ENCODE measurements at regions not wholly inside any gene's neighbourhood (a gene's known extent, or its start where the extent isn't known, plus 50 kb on each side); places are given as distances from the start of the nearest gene placed in this dataset.

- H2BK5ac ChIP-seq (ENCODE audit: low read depth, low read length, poor library complexity, severe bottlenecking) = no peak overlapping the region
- no peaks in the 10 kb centered on the region for H3K9me1 ChIP-seq (ENCODE audit: insufficient read depth, low read length)
- H3K79me1 ChIP-seq (ENCODE audit: low read depth in 1 of 2, low read length in 2 of 2) = no peaks in the 10 kb centered on the region
- H4K8ac ChIP-seq (ENCODE audit: low read depth in 2 of 2, low read length in 2 of 2) = no peak overlapping the region
- DNase-seq (no peak), ATAC-seq (ENCODE audit: low read depth) (no peak)
- dilution Hi-C loops (cut with HindIII; ENCODE audit: low sequenced_read_pairs, unreplicated experiment) = no loop called here
- H3K23ac ChIP-seq (ENCODE audit: low read depth, low read length) = no peak overlapping the region
- H3K4ac ChIP-seq (ENCODE audit: low read depth, low read length) = no peak overlapping the region
- no peak overlapping the region for H3K18ac ChIP-seq (ENCODE audit: low read depth, low read length)
- no peak overlapping the region; the same call in 1 of the 2 replicates for H3K56ac ChIP-seq (ENCODE audit: extremely low read depth, insufficient read depth, low read length)
- peaks cover 10% of the 10 kb centered on the region for H3K4me1 ChIP-seq (ENCODE audit: control insufficient read depth, insufficient read depth, low read length)
- ChIA-PET CTCF (interaction anchor here (1.0 to 1.2 kb wide), 2 partner anchors 8 to 38 kb away, joined by 3 to 6 read pairs; no protein-coding TSS in a partner anchor), POLR2A (ENCODE audit: unreplicated experiment) (interaction anchor here (0.8 kb wide), 1 partner anchor 70 kb away, joined by 4 read pairs; no protein-coding TSS in a partner anchor)
- H3K27ac ChIP-seq (ENCODE audit: insufficient read depth, low read length) = no peak overlapping the region
- intact Hi-C loops (cut with micrococcal nuclease) = no loop called here
- BruUV-seq (replicated peaks) = no TSS peak
- no peak for TF ChIP-seq CHD1 (IDR thresholded peaks at IDR 0.05; ENCODE audit: low read depth, low read length)
- TF ChIP-seq FOS (IDR thresholded peaks at IDR 0.05; ENCODE audit: low read depth, low read length) = no peak
- TF ChIP-seq CTCF (conservative IDR thresholded peaks at IDR 0.05; ENCODE audit: low read depth, low read length) = no peak
- TF ChIP-seq ELK1 (IDR thresholded peaks at IDR 0.05; ENCODE audit: borderline replicate concordance, low read depth, low read length) = no peak
- TF ChIP-seq MXI1 (IDR thresholded peaks at IDR 0.05; ENCODE audit: borderline replicate concordance, low read depth, low read length) = no peak
- TF ChIP-seq CEBPB (IDR thresholded peaks at IDR 0.05; ENCODE audit: low read depth, low read length) = no peak
- TF ChIP-seq, protein P1, sequence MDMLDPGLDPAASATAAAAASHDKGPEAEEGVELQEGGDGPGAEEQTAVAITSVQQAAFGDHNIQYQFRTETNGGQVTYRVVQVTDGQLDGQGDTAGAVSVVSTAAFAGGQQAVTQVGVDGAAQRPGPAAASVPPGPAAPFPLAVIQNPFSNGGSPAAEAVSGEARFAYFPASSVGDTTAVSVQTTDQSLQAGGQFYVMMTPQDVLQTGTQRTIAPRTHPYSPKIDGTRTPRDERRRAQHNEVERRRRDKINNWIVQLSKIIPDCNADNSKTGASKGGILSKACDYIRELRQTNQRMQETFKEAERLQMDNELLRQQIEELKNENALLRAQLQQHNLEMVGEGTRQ (IDR thresholded peaks at IDR 0.05; ENCODE audit: low read depth, low read length) = no peak
- no peak for TF ChIP-seq RAD21 (IDR thresholded peaks at IDR 0.05; ENCODE audit: low read length)
- no peak for TF ChIP-seq BHLHE40 (IDR thresholded peaks at IDR 0.05; ENCODE audit: low read depth, low read length)
- H2AK9ac ChIP-seq (replicated peaks; ENCODE audit: low read depth, low read length, poor library complexity) = no peak overlapping the region
- H4K5ac ChIP-seq (ENCODE audit: low read depth, low read length) = no peak overlapping the region
- H4K91ac ChIP-seq (ENCODE audit: insufficient read depth, low read depth, low read length) = no peak overlapping the region
- no peak overlapping the region for H3K4me3 ChIP-seq (ENCODE audit: insufficient read depth, low read depth, low read length)
- H3K27me3 ChIP-seq (ENCODE audit: control insufficient read depth, insufficient read depth, low read length) = no peaks in the 10 kb centered on the region
- H3K9ac ChIP-seq (ENCODE audit: low read depth, low read length) = no peak overlapping the region
- H3K4me2 ChIP-seq (ENCODE audit: low read depth, low read length) = no peak overlapping the region
- no peaks in the 10 kb centered on the region for H3K36me3 ChIP-seq (ENCODE audit: control insufficient read depth, insufficient read depth, low read length)
- H3K14ac ChIP-seq (replicated peaks; ENCODE audit: low read depth, low read length) = no peak overlapping the region
- H2BK120ac ChIP-seq (ENCODE audit: low read depth, low read length) = no peak overlapping the region
- no peak overlapping the region for H2AK5ac ChIP-seq (ENCODE audit: low read depth, low read length)
- H2AFZ ChIP-seq (replicated peaks; ENCODE audit: low read length, poor library complexity) = peak overlapping the region; percentile 19
- H4K20me1 ChIP-seq (ENCODE audit: insufficient read depth, low read length) = no peaks in the 10 kb centered on the region
- in situ Hi-C loops (cut with MboI; ENCODE audit: low sequenced_read_pairs) = no loop called here
- 0 out of 3 replicates have a peak overlapping the region, but pooled peaks have one; percentile 13 for H2BK15ac ChIP-seq (ENCODE audit: low read depth, low read length)
- no CpG with 5 or more reads among the region's 1 CpG for WGBS, 2 experiments (ENCODE audit: extremely low coverage in 2 of 2, insufficient read length in 1 of 2)
- no peak overlapping the region for H2BK20ac ChIP-seq (ENCODE audit: low read depth, low read length)
- no peaks in the 10 kb centered on the region for H3K9me3 ChIP-seq (ENCODE audit: control insufficient read depth, insufficient read depth, low read length)
Measured at GRCh38 chr14:56390859-56391258, 188.7 kb upstream of the TMEM260 start.
